Kidney (tissue), 13 donors: ENCODE measurements at regions not wholly inside any gene's neighbourhood (a gene's known extent, or its start where the extent isn't known, plus 50 kb on each side); places are given as distances from the start of the nearest gene placed in this dataset.

Source experiments
- DNase-seq, 5 donors: peaks; one replicate each; pipeline ENCODE4 v3.0.0-alpha.2; 2013 to 2020
- FAIRE-seq: peaks from 2 replicates; lab custom pipeline; 2012; peaks lifted over from hg19 to GRCh38; lab: Jason Lieb, UNC
- H3K27ac ChIP-seq, 2 donors: one replicate each; pipeline ENCODE4 v1.7.0; 2013; ENCODE audit warnings: low read depth in 2 of 2, low read length in 2 of 2, inconsistent platforms in 1 of 2
- H3K27me3 ChIP-seq: one replicate; pipeline ENCODE4 v1.7.1; 2013; ENCODE audit warnings: low read length, inconsistent platforms; ENCODE audit not compliant: control insufficient read depth, insufficient read depth
- H3K36me3 ChIP-seq, 3 donors: one replicate each; pipeline versions ENCODE4 v1.7.0 to v1.7.1; 2013; ENCODE audit warnings: low read length in 3 of 3, control low read depth in 1 of 3, inconsistent platforms in 1 of 3; ENCODE audit not compliant: insufficient read depth in 3 of 3, control insufficient read depth in 2 of 3
- H3K4me1 ChIP-seq, 3 donors: one replicate each; pipeline versions ENCODE4 v1.7.0 to v1.7.1; 2013; ENCODE audit warnings: low read length in 3 of 3, inconsistent platforms in 1 of 3, low read depth in 1 of 3; ENCODE audit not compliant: control insufficient read depth in 2 of 3, insufficient read depth in 2 of 3
- H3K4me3 ChIP-seq, 3 donors: one replicate each; pipeline versions ENCODE4 v1.7.0 to v1.8.1; 2013; ENCODE audit warnings: low read length in 3 of 3, control low read depth in 1 of 3, inconsistent platforms in 1 of 3
- H3K9ac ChIP-seq, 3 donors: one replicate each; pipeline versions ENCODE4 v1.7.0 to v1.7.1; 2013; ENCODE audit warnings: low read length in 3 of 3, control low read depth in 1 of 3, inconsistent platforms in 1 of 3
- H3K9me3 ChIP-seq, 3 donors: one replicate each; pipeline versions ENCODE4 v1.7.0 to v1.7.1; 2013; ENCODE audit warnings: low read length in 3 of 3, control low read depth in 1 of 3, inconsistent platforms in 1 of 3; ENCODE audit not compliant: control insufficient read depth in 2 of 3, insufficient read depth in 1 of 3
- CTCF ChIP-seq: IDR thresholded peaks from 3 replicates; pipeline ENCODE4 v1.5.1; 2012; ENCODE audit warnings: mild to moderate bottlenecking, moderate library complexity, borderline replicate concordance; ENCODE audit not compliant: insufficient read depth; ENCODE audit errors: extremely low read depth
- intact Hi-C: fragments of 100-400 bp; cut with DNase I; formaldehyde crosslinking; loops from one replicate; pipeline ENCODE4 v1.11.1; 2022
- donor health status: control.
- donor health status: control.
- donor health status: control.
- donor health status: control.
- donor health status: control.
- donor health status: DM: yes; HTN: yes; CAD: no.
- donor health status: Normal renal cell carcinoma (clear cell type).

GRCh38 chr13:84417416-84417815 is 535.1 kb upstream of the SLITRK1 start:
- no peak for FAIRE-seq
- intact Hi-C loops, result no loop called here
- H3K4me3 ChIP-seq, result no peak overlapping the region

DNA sequence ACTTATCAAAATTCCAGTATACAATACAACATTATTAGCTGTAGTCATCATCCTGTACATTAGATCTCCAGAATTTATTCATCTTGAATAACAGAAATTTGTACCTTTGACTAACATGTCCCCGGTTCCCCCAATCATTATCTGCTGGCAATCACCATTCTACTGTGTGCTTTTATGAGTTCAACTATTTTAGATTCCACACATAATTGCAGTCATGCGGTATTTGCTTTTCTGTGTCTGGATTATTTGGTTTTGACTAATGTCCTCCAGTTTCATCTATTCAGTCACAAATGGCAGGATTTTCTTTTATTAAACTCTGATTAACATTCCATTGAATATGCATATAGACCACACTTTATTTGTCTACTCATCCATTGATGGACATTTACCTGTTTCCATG is 530.7 kb upstream of the SLITRK1 start:
- H3K27me3 ChIP-seq, result no peaks in the 10 kb centered on the region
- H3K9ac ChIP-seq, result no peak overlapping the region
- no peaks in the 10 kb centered on the region for H3K4me1 ChIP-seq
- H3K27ac ChIP-seq, result no peak overlapping the region
- FAIRE-seq (no peak), DNase-seq (no peak)
- TF ChIP-seq CTCF, result no peak
- no peak overlapping the region for H3K4me3 ChIP-seq
- H3K9me3 ChIP-seq, result no peaks in the 10 kb centered on the region
- intact Hi-C loops, result no loop called here
- H3K36me3 ChIP-seq, result no peaks in the 10 kb centered on the region

More at GRCh38 chr13:84417416-84417815, 535.1 kb upstream of the SLITRK1 start:
- no peaks in the 10 kb centered on the region for H3K27me3 ChIP-seq
- H3K36me3 ChIP-seq, result no peaks in the 10 kb centered on the region
- no peak overlapping the region for H3K9ac ChIP-seq
- no peak for TF ChIP-seq CTCF
- no peak overlapping the region for H3K27ac ChIP-seq
- no peaks in the 10 kb centered on the region for H3K9me3 ChIP-seq
- H3K4me1 ChIP-seq, result no peaks in the 10 kb centered on the region
- no peak for DNase-seq

- Histone ChIP-seq H3K9me3 (no peaks in the 10 kb centered on the region), H3K9ac (no peak overlapping the region), H3K36me3 (no peaks in the 10 kb centered on the region), H3K27ac (no peak overlapping the region), H3K4me3 (no peak overlapping the region), H3K27me3 (no peaks in the 10 kb centered on the region), H3K4me1 (no peaks in the 10 kb centered on the region)
- intact Hi-C loops, result no loop called here
- FAIRE-seq (no peak), DNase-seq (no peak)
- TF ChIP-seq CTCF, result no peak
Measured at GRCh38 chr13:84405286-84405685, 523.0 kb upstream of the SLITRK1 start.

GRCh38 chr13:84400706-84401105 is 518.4 kb upstream of the SLITRK1 start:
- TF ChIP-seq CTCF, result no peak
- Histone ChIP-seq H3K9ac (no peak overlapping the region), H3K4me1 (no peaks in the 10 kb centered on the region), H3K9me3 (peaks cover 0 to 8% (median 0%) of the 10 kb centered on the region in 3 donors), H3K36me3 (no peaks in the 10 kb centered on the region), H3K27ac (no peak overlapping the region), H3K4me3 (no peak overlapping the region), H3K27me3 (no peaks in the 10 kb centered on the region)
- DNase-seq, result no peak
- FAIRE-seq, result no peak
- intact Hi-C loops, result no loop called here
